ENCODE measurements at regions not wholly inside any gene's neighbourhood (a gene's known extent, or its start where the extent isn't known, plus 50 kb on each side); places are given as distances from the start of the nearest gene placed in this dataset.

DNA sequence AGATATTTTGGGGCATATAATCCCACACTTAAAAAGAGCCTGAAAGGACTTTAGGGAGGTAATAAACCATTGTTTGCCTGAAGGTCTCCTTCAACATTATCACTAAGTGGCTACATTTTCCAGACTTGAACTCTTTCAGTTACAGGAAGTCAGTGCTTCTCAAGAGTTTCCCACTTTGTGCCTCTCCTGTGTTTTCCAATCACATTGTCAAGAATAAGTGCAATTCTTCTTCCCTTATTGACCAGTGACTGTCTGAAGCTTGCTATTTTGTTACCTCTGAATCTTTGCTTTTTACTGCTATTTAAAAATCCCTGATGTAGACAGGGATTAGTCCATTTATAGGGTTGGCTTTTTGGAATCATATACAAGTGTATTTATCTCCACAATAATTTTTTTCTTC lies 346.7 kb upstream of the ANKRD30A start:
- TF ChIP-seq, protein P1, sequence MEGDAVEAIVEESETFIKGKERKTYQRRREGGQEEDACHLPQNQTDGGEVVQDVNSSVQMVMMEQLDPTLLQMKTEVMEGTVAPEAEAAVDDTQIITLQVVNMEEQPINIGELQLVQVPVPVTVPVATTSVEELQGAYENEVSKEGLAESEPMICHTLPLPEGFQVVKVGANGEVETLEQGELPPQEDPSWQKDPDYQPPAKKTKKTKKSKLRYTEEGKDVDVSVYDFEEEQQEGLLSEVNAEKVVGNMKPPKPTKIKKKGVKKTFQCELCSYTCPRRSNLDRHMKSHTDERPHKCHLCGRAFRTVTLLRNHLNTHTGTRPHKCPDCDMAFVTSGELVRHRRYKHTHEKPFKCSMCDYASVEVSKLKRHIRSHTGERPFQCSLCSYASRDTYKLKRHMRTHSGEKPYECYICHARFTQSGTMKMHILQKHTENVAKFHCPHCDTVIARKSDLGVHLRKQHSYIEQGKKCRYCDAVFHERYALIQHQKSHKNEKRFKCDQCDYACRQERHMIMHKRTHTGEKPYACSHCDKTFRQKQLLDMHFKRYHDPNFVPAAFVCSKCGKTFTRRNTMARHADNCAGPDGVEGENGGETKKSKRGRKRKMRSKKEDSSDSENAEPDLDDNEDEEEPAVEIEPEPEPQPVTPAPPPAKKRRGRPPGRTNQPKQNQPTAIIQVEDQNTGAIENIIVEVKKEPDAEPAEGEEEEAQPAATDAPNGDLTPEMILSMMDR (IDR thresholded peaks at IDR 0.05) = no peak
- no peak for TF ChIP-seq POLR2A (IDR thresholded peaks at IDR 0.05)

Measured in lower leg skin (tissue), 3 donors.